ENCODE measurements at regions not wholly inside any gene's neighbourhood (a gene's known extent, or its start where the extent isn't known, plus 50 kb on each side); places are given as distances from the start of the nearest gene placed in this dataset.

GRCh38 chr2:80711915-80712314 lies 407.4 kb upstream of the LRRTM1 start:
- no peak for TF ChIP-seq CTCF (IDR thresholded peaks at IDR 0.05; ENCODE audit: borderline replicate concordance, extremely low read depth, low read length, poor library complexity, severe bottlenecking)
- no peak for TF ChIP-seq EZH2 (IDR thresholded peaks at IDR 0.05; ENCODE audit: borderline replicate concordance, low read depth, low read length, severe bottlenecking)
